SU-DHL-6 (cell line): ENCODE measurements at regions not wholly inside any gene's neighbourhood (a gene's known extent, or its start where the extent isn't known, plus 50 kb on each side); places are given as distances from the start of the nearest gene placed in this dataset.

ENCODE experiments used
- EZH2phosphoT487 ChIP-seq: fragments of 200-600 bp; sonication (generic), shearing (Covaris generic); conservative IDR thresholded peaks from 2 replicates; pipeline ENCODE4 v1.6.1; 2018; ENCODE audit warnings: mild to moderate bottlenecking, antibody characterized with exemption, low read length, moderate library complexity, mixed read lengths
- TF ChIP-seq, protein P1 (sequence below): fragments of 200-600 bp; sonication (generic); IDR thresholded peaks from one replicate; pipeline ENCODE4 v1.5.1; 2017; ENCODE audit warnings: antibody characterized with exemption, mild to moderate bottlenecking, low read length, moderate library complexity; ENCODE audit not compliant: insufficient read depth, poor library complexity, severe bottlenecking

- TF ChIP-seq, protein P1, sequence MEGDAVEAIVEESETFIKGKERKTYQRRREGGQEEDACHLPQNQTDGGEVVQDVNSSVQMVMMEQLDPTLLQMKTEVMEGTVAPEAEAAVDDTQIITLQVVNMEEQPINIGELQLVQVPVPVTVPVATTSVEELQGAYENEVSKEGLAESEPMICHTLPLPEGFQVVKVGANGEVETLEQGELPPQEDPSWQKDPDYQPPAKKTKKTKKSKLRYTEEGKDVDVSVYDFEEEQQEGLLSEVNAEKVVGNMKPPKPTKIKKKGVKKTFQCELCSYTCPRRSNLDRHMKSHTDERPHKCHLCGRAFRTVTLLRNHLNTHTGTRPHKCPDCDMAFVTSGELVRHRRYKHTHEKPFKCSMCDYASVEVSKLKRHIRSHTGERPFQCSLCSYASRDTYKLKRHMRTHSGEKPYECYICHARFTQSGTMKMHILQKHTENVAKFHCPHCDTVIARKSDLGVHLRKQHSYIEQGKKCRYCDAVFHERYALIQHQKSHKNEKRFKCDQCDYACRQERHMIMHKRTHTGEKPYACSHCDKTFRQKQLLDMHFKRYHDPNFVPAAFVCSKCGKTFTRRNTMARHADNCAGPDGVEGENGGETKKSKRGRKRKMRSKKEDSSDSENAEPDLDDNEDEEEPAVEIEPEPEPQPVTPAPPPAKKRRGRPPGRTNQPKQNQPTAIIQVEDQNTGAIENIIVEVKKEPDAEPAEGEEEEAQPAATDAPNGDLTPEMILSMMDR = no peak
- TF ChIP-seq EZH2phosphoT487 = no peak
Observed at GRCh38 chr9:108259917-108260675, 595.7 kb downstream of the ACTL7B start.
